Caco-2 (cell line): ENCODE measurements at regions not wholly inside any gene's neighbourhood (a gene's known extent, or its start where the extent isn't known, plus 50 kb on each side); places are given as distances from the start of the nearest gene placed in this dataset.

Experiments
- BruUV-seq: library from RNA; stranded (reverse); fragments of 400-500 nt; replicated peaks from 2 replicates; lab custom pipeline; 2021; lab: Mats Ljungman, UMichigan
- CTCF ChIA-PET: fragments of 300-600 bp; sonication (Branson Sonifier 250); formaldehyde crosslinking; loops from one replicate; lab custom pipeline; 2022; ENCODE audit warnings: antibody characterized with exemption; lab: Charles Lee
- POLR2A ChIA-PET: fragments of 300-600 bp; sonication (Branson Sonifier 250); formaldehyde crosslinking; loops from one replicate; lab custom pipeline; 2022; ENCODE audit warnings: antibody characterized with exemption; lab: Charles Lee
- DNase-seq, 2 experiments: peaks; one replicate each; pipeline versions ENCODE4 v3.0.0 to v3.0.0-alpha.2; 2020 to 2022
- H3K27me3 ChIP-seq: replicated peaks from 2 replicates; pipeline ENCODE4 v1.6.0; 2011; ENCODE audit warnings: low read length; ENCODE audit not compliant: control insufficient read depth, insufficient read depth
- H3K36me3 ChIP-seq: 2 replicates; pipeline ENCODE4 v1.5.1; 2011; ENCODE audit warnings: low read length; ENCODE audit not compliant: control insufficient read depth, insufficient read depth
- H3K4me1 ChIP-seq: fragments of 250-450 bp; sonication (Bioruptor Pico); 2 replicates; pipeline ENCODE4 v1.5.1; 2020; ENCODE audit warnings: mild to moderate bottlenecking
- H3K4me3 ChIP-seq: 2 replicates; pipeline ENCODE4 v1.5.1; 2011; ENCODE audit warnings: low read depth, mild to moderate bottlenecking, control low read depth, low read length
- H3K9me3 ChIP-seq: fragments of 250-450 bp; sonication (Bioruptor Pico); 2 replicates; pipeline ENCODE4 v1.5.1; 2020; ENCODE audit warnings: mild to moderate bottlenecking, moderate library complexity
- H3K27ac Mint-ChIP-seq: one replicate; pipeline ENCODE4 v1.8.0; 2022; ENCODE audit warnings: mixed read lengths; ENCODE audit not compliant: unreplicated experiment
- H3K27me3 Mint-ChIP-seq: one replicate; pipeline ENCODE4 v1.8.0; 2022; ENCODE audit warnings: mixed read lengths; ENCODE audit not compliant: insufficient read depth, unreplicated experiment
- H3K36me3 Mint-ChIP-seq: one replicate; pipeline ENCODE4 v1.8.0; 2022; ENCODE audit warnings: mild to moderate bottlenecking, mixed read lengths; ENCODE audit not compliant: insufficient read depth, unreplicated experiment
- H3K4me1 Mint-ChIP-seq: one replicate; pipeline ENCODE4 v1.8.0; 2022; ENCODE audit warnings: low read depth, mixed read lengths; ENCODE audit not compliant: unreplicated experiment
- H3K4me3 Mint-ChIP-seq: one replicate; pipeline ENCODE4 v1.8.0; 2022; ENCODE audit warnings: mild to moderate bottlenecking, moderate library complexity, mixed read lengths; ENCODE audit not compliant: unreplicated experiment
- H3K9me3 Mint-ChIP-seq: one replicate; pipeline ENCODE4 v1.8.0; 2022; ENCODE audit warnings: mixed read lengths; ENCODE audit not compliant: unreplicated experiment
- CTCF ChIP-seq, 2 experiments: fragments of 200-600 bp in 1 of 2; IDR thresholded peaks; 1 replicate in 1 of 2; 2 replicates in 1 of 2; pipeline versions ENCODE4 v1.5.1 to v1.8.0; 2011 to 2022; ENCODE audit warnings: antibody characterized with exemption in 1 of 2, control low read depth in 1 of 2, inconsistent platforms in 1 of 2, low read depth in 1 of 2, low read length in 1 of 2, mild to moderate bottlenecking in 1 of 2, moderate library complexity in 1 of 2; ENCODE audit not compliant: insufficient read depth in 1 of 2, severe bottlenecking in 1 of 2, unreplicated experiment in 1 of 2
- intact Hi-C: fragments of 100-400 bp; cut with micrococcal nuclease; formaldehyde crosslinking; loops from one replicate; pipeline ENCODE4 v1.10.0; 2022; ENCODE audit not compliant: unreplicated experiment

DNA sequence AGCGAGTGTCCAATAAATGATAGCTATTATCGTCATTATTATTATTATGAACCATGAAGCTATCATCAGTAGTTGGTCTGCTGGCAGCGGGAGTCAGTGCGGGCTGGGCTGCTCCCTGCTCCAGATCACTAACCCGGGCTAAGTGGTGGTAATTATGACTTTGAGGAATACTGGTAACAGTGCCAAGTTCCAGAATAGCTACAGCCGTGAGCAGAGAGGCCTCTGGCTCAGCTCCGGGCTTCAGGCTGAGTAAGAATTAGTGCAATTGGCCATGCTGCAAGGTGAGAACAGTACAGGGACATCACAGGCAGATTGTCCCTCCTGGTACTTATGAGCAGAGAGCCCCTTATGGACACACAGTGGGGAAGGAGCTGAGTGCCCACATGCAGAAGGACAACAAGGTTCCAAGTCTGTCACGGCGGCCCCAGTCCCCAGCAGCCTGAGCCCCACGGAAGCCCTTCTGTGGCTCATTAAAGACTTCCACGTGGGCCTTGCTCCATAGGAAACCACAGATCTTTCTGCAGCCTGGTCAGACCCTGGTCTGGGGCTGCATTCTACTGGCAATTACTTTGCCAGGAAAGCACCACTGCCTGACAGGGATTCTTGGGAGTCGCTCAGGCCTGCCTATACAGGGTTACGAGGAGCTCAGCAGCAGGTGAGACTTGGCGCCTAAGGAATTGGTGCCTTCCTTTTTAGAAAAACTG is 235.1 kb downstream of the RRAGC start:
- Mint-ChIP-seq H3K27ac (no peak overlapping the region), H3K36me3 (no peaks in the 10 kb centered on the region), H3K4me1 (no peaks in the 10 kb centered on the region), H3K9me3 (no peaks in the 10 kb centered on the region), H3K4me3 (no peak overlapping the region), H3K27me3 (peaks cover 7% of the 10 kb centered on the region)
- intact Hi-C loops = no loop called here
- no peaks in the 10 kb centered on the region for H3K27me3 ChIP-seq
- H3K9me3 ChIP-seq = no peaks in the 10 kb centered on the region
- DNase-seq = no peak
- H3K36me3 ChIP-seq = no peaks in the 10 kb centered on the region
- no peak for TF ChIP-seq CTCF (IDR thresholded peaks at IDR 0.05; ENCODE audit: insufficient read depth in 1 of 2, low read depth in 1 of 2, low read length in 1 of 2, severe bottlenecking in 1 of 2, unreplicated experiment in 1 of 2)
- no peak overlapping the region for H3K4me3 ChIP-seq
- no TSS peak for BruUV-seq
- no peaks in the 10 kb centered on the region for H3K4me1 ChIP-seq
- ChIA-PET CTCF (no interaction called here), POLR2A (no interaction called here)

- Histone ChIP-seq H3K27me3 (no peaks in the 10 kb centered on the region), H3K36me3 (no peaks in the 10 kb centered on the region), H3K9me3 (no peaks in the 10 kb centered on the region), H3K4me1 (no peaks in the 10 kb centered on the region), H3K4me3 (no peak overlapping the region)
- Mint-ChIP-seq H3K4me1 (no peaks in the 10 kb centered on the region), H3K4me3 (no peak overlapping the region), H3K27me3 (peaks cover 9% of the 10 kb centered on the region), H3K36me3 (no peaks in the 10 kb centered on the region), H3K27ac (no peak overlapping the region), H3K9me3 (no peaks in the 10 kb centered on the region)
- TF ChIP-seq CTCF (IDR thresholded peaks at IDR 0.05; ENCODE audit: insufficient read depth in 1 of 2, low read depth in 1 of 2, low read length in 1 of 2, severe bottlenecking in 1 of 2, unreplicated experiment in 1 of 2) = no peak
- CTCF ChIA-PET = interaction anchor here (0.7 kb wide), 1 partner anchor 270 kb away, joined by 3 read pairs; no protein-coding TSS in a partner anchor
- no peak for DNase-seq
- POLR2A ChIA-PET = no interaction called here
- intact Hi-C loops = no loop called here
- no TSS peak for BruUV-seq
Measured at GRCh38 chr1:38623529-38623928, 236.0 kb downstream of the RRAGC start.

DNA sequence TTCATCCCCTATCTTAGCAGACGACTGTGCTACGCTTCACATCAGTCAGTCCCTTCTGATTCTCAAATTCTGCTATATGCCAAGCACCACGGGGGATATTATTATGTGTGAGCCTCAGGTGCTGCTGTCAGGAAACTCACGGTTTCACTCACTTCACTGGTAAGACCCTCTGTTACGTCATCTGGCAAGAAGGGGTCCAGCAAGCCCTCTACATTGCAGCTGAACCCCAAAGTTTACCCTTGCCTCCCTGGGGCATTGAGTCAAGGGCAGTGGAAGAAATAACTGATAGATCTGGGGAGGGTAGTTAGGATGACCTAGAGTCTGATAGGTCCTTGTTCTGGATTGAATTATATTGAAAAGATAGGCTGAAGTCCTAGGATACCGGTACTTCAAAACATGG is 237.4 kb downstream of the RRAGC start:
- no peaks in the 10 kb centered on the region for H3K36me3 Mint-ChIP-seq
- H3K27ac Mint-ChIP-seq = no peak overlapping the region
- CTCF ChIA-PET = no interaction called here
- no peak overlapping the region for H3K4me3 Mint-ChIP-seq
- BruUV-seq = no TSS peak
- no peak for TF ChIP-seq CTCF (IDR thresholded peaks at IDR 0.05; ENCODE audit: insufficient read depth in 1 of 2, low read depth in 1 of 2, low read length in 1 of 2, severe bottlenecking in 1 of 2, unreplicated experiment in 1 of 2)
- no peak overlapping the region for H3K4me3 ChIP-seq
- H3K4me1 ChIP-seq = no peaks in the 10 kb centered on the region
- DNase-seq = no peak
- H3K27me3 ChIP-seq = no peaks in the 10 kb centered on the region
- no peaks in the 10 kb centered on the region for H3K9me3 Mint-ChIP-seq
- intact Hi-C loops = no loop called here
- no peaks in the 10 kb centered on the region for H3K9me3 ChIP-seq
- no peaks in the 10 kb centered on the region for H3K4me1 Mint-ChIP-seq
- H3K36me3 ChIP-seq = no peaks in the 10 kb centered on the region
- POLR2A ChIA-PET = no interaction called here
- H3K27me3 Mint-ChIP-seq = peaks cover 13% of the 10 kb centered on the region
